ENCODE measurements at regions not wholly inside any gene's neighbourhood (a gene's known extent, or its start where the extent isn't known, plus 50 kb on each side); places are given as distances from the start of the nearest gene placed in this dataset.

GRCh38 chr18:72187956-72188355, 356.2 kb downstream of the CBLN2 start:
- DNase-seq (ENCODE audit: low spot score) = no peak

- DNase-seq (ENCODE audit: low spot score) = no peak
Observed at GRCh38 chr18:72181241-72181764, 362.8 kb downstream of the CBLN2 start.

- DNase-seq (ENCODE audit: low spot score) = no peak
Observed at GRCh38 chr18:72180689-72181088, 363.5 kb downstream of the CBLN2 start.

GRCh38 chr18:72174972-72175649, 369.0 kb downstream of the CBLN2 start:
- no peak for DNase-seq (ENCODE audit: low spot score)

- no peak for DNase-seq (ENCODE audit: low spot score)
Observed at GRCh38 chr18:72171596-72171995, 372.5 kb downstream of the CBLN2 start.

GRCh38 chr18:72161691-72162090, 382.5 kb downstream of the CBLN2 start:
- DNase-seq (ENCODE audit: low spot score) = no peak

GRCh38 chr18:72160510-72161445, 383.4 kb downstream of the CBLN2 start:
- no peak for DNase-seq (ENCODE audit: low spot score)

GRCh38 chr18:72155327-72155726, 388.8 kb downstream of the CBLN2 start:
- no peak for DNase-seq (ENCODE audit: low spot score)

- no peak for DNase-seq (ENCODE audit: low spot score)
Observed at GRCh38 chr18:72154926-72155325, 389.2 kb downstream of the CBLN2 start.

GRCh38 chr18:72152935-72153334, 391.2 kb downstream of the CBLN2 start:
- no peak for DNase-seq (ENCODE audit: low spot score)

GRCh38 chr18:72147830-72148229, 396.3 kb downstream of the CBLN2 start:
- DNase-seq (ENCODE audit: low spot score) = no peak

- no peak for DNase-seq (ENCODE audit: low spot score)
Observed at GRCh38 chr18:72140007-72140406, 404.1 kb downstream of the CBLN2 start.

- DNase-seq (ENCODE audit: low spot score) = no peak
Observed at GRCh38 chr18:72128649-72129048, 415.5 kb downstream of the CBLN2 start.

GRCh38 chr18:72122103-72122502, 422.0 kb downstream of the CBLN2 start:
- no peak for DNase-seq (ENCODE audit: low spot score)

- no peak for DNase-seq (ENCODE audit: low spot score)
Observed at GRCh38 chr18:72119082-72119481, 425.1 kb downstream of the CBLN2 start.

GRCh38 chr18:72114801-72115594, 429.1 kb downstream of the CBLN2 start:
- no peak for DNase-seq (ENCODE audit: low spot score)

GRCh38 chr18:72107647-72108383, 436.3 kb downstream of the CBLN2 start:
- peak; percentile 14 for DNase-seq (ENCODE audit: low spot score)

GRCh38 chr18:72104851-72105250, 439.3 kb downstream of the CBLN2 start:
- no peak for DNase-seq (ENCODE audit: low spot score)

- DNase-seq (ENCODE audit: low spot score) = no peak
Observed at GRCh38 chr18:72102412-72102811, 441.7 kb downstream of the CBLN2 start.

GRCh38 chr18:72100465-72101004, 443.6 kb downstream of the CBLN2 start:
- no peak for DNase-seq (ENCODE audit: low spot score)

- no peak for DNase-seq (ENCODE audit: low spot score)
Observed at GRCh38 chr18:72091369-72091768, 452.8 kb downstream of the CBLN2 start.

All from umbilical cord (tissue), 1 donor.